ENCODE measurements at regions not wholly inside any gene's neighbourhood (a gene's known extent, or its start where the extent isn't known, plus 50 kb on each side); places are given as distances from the start of the nearest gene placed in this dataset.
A peak's percentile ranks its signal among the peaks of the same experiment; 100 is the strongest.

DNA sequence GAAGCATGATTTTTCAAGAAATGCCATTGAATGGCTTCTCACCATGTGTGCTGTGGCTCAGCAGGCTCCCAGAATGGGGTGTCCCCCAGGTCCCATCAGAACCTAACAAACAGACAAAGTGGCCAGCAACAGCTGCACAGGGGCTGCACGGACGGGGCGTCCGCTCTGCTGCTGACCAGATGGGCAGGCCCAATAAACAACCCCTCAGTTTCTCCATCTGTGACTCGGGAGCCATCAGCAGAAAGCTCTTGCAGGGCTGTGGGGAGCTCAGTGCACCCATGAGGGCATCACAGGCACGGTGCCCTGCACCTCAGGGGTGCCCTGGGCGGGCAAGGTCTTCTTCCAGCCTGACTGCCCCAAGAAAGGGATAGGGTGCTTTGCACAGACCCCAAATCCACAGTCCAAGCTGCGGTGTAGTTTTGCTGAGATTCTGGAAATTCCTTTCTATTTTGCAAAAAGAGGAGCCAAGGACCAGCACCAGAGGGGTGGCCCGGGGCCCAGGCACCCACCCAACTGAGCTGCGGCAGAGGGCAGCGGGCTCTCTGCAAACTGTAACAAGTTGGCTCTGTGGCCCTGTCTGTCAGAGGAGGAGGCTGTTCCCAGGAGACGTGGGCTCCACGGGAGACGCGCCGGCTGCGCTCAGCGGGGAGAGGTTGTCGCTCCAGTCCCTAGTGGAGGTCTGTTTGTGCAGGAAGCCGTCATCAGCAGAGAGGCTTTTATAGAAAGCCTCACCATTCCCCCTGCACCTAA is 138.7 kb upstream of the PPP1R26 start:
- DNase-seq (ENCODE audit: low spot score), result no peak

DNA sequence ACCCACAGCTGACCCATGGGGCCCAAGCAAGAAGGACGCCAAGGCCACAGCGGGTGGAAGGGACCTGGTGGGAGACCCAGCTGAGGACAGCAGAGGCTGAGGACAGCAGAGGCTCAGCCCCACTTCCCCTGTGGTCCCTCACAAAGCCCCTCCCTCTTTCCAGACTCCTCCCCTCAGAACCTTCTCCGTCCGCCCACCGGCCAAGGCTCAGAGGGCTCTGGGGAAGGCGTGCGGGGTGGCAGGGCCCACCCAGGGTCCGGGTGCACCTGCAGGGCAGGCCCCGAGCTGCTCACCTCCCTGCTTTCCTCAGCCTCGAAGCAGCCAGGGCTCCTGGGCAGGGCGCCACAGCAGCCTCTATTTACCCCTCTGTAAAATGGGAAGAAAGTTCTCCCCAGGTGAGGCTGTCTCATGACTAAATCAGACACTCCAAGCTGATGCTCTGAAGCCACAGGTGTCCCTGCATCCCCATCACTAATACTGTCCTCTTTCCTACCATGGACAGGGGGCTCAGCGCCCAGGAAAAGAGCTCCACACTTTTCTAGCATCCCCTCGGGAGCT is 137.9 kb upstream of the PPP1R26 start:
- DNase-seq (ENCODE audit: low spot score), result no peak

DNA sequence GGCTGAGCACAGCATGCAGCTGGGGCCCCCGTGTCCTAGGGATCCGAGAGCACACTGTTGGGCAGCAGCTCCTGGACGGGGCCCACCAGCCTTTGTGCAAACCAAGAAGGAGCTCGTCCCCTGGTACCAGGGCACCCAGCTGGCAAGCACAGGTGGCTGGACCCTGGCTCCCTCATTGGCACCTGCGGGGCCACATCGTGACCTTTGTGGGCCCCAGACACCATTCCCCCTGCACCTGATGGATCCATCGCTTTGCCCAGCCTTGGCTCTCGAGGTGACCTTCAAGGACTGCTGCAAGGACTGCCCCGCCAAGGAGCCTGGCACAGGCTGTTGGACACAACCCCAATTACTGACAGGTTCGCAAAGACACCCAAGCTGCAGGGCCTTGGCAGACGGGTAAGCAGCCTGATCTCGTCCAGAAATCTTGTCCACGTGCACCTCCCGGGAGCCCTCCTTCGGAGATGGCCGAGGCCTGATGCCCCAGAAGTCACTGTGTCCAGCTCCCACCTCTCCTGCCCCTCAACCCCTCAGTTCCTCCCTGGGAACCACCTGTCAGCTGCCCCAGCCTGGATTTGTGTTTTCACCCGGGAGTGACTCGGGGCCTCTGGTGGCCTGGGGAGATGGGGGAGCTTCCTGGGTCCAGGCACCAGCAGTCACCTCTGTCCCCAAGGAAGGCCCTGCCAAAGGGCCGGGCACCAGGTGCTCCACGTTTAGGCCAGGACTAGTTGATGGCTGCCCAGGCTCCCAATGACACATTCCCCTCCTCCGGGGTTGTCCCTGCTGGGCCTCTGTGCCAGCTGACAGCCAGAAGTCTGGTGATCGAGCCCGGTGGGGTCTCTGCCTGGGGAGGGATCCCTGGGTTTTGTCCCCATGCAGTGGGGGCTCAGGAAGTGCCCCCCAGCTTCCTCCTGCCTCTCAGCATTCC is 137.1 kb upstream of the PPP1R26 start:
- DNase-seq (ENCODE audit: low spot score), result no peak

DNA sequence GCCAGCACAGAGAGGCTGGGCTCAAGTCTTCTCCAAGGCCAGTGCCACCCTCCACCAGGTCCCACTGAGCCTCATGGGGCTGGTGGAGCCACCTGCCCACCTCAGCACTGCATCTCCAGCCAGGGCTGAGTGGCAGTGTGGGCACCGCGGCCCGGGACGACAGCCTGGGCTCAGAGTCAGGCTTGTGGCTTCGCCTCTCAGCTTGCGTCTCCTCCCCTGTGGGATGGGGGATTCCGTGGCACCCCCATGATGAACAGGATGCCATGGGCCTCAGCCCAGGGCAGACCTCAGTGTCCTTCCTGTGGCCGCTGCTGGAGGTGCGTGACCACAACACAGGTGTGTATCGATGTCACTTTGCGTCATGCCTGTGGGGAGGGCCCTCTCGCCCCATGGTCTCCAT is 136.4 kb upstream of the PPP1R26 start:
- no peak for DNase-seq (ENCODE audit: low spot score)

DNA sequence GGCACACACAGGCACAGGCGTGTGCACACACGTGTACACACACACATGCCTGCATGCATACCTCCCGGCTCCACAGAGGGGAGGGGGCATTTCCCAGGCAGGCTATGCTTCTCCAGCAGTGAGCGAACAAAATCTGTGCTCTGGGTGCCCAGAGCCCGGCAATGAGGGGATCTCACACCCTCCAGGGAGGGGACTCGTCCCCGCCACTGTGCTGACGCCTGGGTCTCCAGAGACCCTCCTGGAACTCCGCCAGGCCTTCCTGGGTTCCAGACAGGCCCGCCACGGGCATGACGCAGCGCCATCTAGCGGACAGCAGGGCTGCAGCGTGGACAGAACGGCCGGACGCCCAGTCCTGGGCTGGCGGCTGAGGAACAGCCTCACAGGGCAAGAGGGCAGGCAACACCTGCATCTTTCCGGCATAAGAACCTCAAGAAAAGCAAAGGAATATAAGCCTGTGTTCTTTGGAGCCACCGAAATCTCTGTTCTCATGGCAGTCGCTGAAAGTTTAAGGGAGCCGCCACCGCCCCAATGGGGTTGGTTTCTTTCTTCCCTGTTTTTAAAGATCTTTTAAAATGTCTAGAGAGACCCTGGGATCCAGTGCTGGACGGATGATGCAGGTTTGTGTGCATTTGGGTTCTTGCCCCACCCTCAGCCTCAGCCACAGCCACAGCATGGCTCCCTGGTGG is 135.6 kb upstream of the PPP1R26 start:
- peak; percentile 22 for DNase-seq (ENCODE audit: low spot score)

DNA sequence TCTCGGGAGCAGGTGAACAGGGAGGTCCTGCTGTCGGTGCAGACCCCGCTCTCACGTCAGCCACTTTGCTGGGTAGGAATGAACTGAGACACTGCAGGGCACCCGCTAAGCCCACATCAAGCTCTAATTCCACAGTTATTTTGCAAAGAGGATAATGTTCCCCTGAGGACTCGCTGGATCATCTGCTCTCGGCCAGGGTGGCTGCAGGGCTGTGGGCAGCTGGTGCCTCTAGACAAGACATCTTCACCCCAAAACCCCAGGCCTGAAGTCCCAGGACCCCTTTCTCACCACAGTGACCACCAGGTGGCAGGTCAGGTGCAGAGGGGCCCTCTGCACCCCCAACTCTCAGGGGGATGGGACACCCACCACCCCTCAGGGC is 135.1 kb upstream of the PPP1R26 start:
- no peak for DNase-seq (ENCODE audit: low spot score)

DNA sequence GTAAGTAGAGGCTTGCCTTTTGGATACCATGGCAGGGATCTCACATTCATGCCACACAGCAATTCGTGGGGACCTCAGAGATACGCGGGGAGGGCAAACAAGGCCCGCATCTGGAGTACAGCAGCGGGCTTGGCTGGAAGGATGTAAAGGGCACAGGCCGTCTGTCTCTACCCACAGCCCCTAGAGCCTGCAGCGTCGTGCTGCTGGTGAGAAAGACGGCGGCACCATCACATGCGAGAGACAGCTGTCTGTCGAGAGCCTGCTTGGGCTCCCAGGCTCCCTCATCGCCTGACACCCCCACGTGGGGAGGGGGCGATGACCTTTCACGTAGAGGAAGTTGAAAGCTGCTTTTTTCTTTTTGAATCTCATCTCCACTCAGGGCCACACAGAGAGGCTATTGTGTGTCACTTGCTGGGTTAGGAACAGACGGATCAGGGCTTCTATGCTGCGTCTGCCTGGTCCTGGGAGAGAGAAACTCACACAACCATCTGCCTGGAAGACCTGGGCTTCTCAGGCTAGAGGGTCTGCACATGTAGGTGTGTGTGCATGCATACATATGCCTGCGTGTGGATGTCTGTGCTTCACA is 134.6 kb upstream of the PPP1R26 start:
- DNase-seq (ENCODE audit: low spot score), result no peak

DNA sequence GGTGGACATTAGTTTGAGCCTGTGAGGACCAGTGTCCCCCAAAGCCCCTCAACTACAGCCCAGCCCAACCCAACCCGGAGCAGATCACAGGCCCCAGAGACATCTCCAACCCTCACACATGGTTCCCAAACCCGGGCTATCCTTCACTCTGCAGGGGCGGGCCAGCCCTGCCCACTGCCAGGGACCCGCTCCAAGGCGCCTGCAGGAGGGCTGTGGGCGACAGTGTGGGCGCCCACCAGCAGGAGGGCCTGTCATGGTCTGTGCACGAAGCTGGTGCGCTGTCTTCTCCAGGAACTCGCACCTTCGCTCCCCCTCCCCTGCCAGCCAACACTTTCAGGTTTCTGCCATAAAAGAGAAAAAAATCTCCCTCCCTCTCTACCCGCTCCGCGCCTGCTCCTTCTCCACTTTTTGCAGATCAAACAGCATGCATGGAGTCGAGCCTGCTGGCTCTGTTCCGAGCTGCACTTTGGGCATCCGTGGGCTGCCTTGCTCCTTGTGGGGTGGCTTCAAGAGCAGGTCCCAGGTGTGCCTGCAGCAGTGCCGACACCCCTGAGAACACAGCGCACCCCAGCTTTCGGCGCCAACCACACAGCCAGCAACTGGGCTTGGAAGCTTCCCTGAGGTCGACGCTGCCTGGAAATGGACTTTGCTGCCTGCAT is 133.7 kb upstream of the PPP1R26 start:
- DNase-seq (ENCODE audit: low spot score), result no peak

DNA sequence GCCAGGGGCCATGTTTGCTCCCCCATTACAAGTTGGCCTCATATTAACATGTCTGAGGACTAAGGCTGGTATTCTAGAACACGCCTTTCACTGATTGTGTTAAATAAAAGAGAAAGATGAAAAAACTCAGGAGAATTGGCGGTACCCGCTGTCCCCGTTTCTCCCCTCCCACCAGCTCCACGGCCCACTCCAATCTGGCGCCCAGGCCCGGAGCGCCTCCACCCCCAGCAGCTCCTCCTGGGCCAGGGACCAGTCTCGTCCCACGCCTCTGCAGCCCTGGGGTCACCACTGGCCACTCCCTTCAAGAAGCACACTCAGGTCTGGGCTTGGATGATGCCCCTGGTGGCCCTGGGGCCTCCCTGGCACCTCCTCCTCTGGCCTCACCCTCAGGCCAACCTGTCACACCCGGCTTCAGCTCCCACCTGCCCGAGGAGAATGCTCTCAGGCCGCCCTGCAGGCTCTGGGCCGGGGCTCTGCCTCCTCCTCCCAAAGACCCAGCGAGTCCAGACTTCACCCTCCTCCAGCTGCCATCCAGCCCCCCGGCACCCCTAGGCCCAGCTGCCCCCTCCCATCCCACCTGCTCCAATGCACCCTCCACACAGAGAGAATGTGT is 133.0 kb upstream of the PPP1R26 start:
- DNase-seq (ENCODE audit: low spot score), result no peak

DNA sequence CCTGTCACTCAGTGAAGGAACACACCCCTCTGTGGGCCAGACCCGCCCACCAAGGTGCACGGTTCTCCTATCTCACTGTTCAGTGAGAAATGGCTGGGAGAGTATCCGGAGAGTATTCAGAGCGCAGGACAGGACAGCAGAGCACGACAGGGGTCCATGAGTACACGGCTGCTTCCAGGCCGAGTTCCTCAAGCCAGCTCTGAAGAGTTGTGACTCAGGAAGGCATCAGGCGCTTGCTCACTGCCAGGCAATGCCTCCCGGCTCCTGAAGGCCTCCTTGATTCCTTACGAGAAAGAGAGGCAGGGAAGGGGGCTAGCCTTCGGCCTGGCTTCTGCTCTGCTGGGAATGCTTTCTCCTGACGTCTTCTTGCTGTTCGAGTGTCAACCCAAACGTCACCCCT is 132.1 kb upstream of the PPP1R26 start:
- DNase-seq (ENCODE audit: low spot score), result no peak

DNA sequence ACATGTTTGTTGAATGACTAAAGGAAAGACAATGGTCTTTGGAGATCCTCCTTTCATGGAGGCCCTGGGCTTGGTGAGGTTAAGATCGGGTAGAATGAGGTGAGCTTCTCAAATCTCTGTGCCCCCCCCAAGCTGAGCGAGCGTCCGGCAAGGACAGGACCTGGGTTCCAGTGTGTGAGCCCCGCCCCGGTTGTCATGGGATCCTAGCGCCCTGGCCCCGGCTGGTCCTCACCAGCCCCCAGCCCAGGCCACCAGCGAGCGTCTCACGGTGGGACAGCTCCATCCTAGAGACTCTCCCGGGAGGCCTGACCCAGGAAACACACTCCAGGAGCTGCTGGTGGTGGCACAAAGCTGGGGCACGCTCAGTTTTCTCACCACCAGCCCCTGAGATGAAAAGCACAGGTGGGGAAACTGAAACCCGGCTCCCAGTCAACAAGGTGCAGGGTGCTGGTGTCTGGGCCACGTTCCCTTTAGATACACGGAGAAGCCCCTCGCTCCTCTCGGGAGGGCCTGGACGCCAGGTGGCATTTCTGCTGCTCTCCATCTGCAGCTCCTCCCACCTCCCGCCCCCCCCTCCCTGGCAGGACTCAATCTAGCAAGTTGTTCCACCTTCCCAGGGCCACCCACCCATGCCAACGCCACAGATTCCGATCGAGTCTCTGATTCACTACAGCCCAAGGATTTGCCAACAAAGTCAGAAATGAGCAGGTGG is 131.3 kb upstream of the PPP1R26 start:
- no peak for DNase-seq (ENCODE audit: low spot score)

DNA sequence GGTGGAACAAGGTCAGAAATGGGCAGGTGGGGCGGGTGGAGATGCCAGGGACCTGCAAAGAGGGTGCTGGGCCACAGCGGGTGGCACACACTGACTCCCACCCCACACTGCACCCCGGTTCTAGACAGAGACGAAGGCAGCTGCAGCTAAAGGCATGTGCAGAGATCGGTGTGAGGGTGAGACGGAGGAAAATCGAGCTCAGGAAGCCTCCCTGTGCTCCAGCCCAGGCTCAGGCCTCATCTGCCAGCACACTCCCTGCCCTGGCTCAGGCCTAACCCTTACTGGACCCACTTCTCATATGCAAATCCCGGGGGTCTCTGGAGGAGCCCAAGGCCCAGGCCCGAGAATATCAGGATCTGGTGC is 130.8 kb upstream of the PPP1R26 start:
- DNase-seq (ENCODE audit: low spot score), result no peak

DNA sequence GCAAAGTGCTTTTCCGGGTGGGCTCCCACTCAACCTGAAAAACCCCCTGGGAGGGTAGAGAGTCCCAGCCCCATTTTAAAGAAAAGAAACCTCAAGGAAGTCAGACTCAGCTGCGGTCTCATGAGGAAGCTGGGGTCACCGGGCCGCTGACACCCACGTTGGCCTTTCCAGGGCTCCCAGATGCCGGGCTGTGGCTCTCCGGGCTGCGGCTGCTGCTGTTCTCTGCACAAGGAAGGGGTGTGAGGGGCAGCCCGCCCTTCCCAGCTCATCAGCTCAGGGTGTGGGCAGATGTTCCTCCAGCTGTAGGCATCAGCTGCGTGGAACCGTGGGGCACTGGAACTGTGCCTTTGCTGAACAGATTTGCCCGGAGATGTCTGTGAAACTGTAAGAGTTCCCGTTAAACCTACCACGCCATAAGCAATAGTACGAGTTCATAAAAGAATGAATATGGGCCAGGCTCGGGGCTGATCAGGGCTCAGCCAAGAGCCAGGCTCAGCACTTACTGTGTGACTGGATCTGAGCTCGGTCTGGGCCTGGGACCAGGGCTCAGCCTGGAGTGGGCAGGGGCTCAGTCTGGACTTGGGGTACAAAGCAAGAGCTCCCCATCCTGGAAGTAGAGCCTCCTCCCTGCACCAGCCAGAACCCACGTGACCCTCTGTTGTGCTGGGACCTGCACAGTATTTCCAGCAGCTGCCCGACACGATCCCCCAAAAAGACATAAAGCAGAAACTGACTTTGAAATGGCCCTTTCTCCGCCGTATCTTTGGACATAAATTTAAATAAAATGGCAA is 130.2 kb upstream of the PPP1R26 start:
- DNase-seq (ENCODE audit: low spot score), result no peak

DNA sequence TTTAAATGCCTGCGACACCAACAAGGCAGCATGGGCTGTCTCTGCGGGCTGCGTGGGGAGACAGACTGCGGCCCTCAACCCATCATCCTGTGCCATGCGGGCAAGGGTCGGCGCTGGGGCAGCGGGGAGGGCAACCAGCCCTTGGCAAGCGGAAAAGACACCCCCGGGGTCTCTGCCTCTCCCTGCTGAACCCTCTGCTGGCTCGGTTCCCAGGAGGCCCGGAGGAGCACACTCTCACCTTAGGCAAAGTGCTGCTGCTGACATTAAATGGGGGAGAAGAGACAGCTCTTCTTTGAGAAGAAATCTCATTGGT is 129.6 kb upstream of the PPP1R26 start:
- no peak for DNase-seq (ENCODE audit: low spot score)

DNA sequence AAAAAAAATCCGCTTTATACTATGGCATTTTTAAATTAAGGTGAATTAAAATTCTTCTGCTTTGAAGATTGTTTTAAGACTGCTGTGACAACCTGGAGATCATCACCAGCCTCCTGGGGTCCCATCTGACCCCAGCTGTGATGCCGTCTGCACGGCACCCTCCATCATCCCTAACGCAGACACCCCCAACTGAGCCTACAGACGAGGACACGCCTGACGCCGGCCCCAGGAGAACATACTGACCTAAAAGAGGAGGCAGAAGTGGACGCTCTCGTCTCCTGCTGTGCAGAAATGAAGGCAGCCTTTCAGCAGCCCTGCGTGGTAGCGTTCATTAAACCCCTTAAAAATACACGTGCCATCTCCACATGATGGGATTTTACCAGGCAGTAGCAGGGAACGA is 125.6 kb upstream of the PPP1R26 start:
- DNase-seq (ENCODE audit: low spot score), result no peak

DNA sequence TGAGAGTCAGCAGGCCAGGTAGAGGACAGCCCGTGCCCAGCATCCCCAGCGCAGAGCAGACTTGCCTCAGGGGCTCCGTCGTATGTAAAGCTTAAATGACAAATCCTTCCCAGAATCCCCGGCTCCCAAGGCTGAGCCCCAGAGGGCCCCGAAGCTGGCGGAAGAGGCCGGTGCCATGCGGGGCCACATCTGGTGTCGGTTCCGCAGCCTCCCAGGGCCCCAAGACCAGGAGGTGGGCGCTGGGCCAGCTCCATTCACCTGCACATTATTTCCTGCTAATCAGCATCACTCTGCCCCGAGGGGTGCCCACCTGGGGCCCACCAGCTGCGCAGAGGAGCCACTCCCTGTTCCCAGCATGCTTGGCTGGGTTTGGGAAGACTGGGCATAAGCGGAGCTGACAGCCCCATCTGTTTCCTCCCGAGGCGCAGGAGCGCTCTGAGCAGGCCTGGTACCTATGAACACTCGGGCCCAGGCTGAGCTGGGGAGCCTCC is 124.0 kb upstream of the PPP1R26 start:
- no peak for DNase-seq (ENCODE audit: low spot score)

DNA sequence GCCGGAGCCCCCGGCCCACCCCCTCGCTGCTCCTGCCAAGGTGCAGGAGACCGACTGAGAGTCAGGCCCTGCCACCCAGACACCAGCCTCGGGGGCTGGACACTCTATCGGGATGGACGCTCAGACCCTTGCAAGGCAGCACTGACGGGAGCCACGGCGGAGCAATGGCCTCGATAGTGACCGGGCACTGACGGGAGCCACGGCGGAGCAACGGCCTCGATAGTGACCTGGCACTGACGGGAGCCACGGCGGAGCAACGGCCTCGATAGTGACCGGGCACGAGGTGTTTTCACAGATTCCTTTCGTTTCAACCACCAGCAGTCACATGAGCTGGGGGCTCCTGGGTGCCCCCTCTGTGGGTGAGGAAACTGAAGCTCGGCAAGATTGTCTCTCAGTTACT is 123.6 kb upstream of the PPP1R26 start:
- no peak for DNase-seq (ENCODE audit: low spot score)

DNA sequence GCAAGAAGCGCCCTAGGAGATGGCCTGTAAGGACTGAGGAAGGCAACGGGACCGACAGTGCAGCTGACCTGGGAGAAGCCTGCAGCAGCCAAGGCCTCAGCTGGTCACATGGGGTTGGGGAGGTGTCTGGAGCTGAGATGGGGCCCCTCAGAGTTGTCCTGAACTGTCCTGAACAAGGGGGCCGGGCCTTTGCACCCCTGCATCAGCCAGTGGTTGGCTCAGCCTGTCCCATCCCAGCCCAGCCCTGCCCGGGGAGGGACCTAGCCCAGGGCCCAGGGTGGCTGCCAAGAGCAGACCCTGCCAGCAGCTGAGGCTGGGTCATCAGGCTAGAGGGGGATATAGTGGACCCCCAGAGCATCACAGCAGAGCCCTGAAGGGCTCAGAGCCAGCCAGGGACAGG is 122.8 kb upstream of the PPP1R26 start:
- no peak for DNase-seq (ENCODE audit: low spot score)

DNA sequence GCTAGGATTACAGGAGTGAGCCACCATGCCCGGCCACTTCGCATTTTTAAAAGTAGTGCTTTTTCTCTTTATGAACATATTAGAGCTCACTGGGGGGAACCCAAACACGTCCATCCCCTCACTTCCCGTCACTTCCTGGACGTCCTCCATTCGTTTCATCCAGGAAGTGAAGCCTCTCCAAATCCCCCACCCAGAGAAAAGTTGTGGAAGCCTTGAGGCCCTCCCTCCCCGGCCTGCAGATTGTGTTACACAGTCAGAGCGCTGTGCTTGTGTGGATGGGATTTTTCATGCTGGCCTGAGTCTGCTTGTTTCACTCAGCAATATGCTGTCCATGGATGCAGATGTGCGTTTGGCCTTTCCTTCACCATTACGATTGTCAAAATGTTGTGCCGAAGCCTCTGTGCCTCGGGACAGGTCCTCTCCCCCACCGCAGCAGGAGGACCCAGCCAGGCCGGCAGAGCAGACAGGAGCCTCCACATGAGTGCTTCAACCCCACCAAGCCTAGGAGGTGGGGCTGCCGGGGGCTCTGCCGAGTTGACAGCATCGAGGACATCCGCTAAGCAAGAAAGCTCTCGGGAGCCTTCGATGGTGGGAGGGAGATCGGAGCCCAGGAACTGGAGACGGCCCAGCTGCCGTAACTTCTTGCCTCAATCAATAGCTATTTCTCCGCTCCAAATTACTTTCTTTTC is 121.6 kb upstream of the PPP1R26 start:
- DNase-seq (ENCODE audit: low spot score), result no peak

All from CD4-positive, alpha-beta T cell treated with Interleukin-2 at 100 ng/mL for 4 hours (primary cell).